Skeletal muscle tissue (tissue), 3 donors: ENCODE measurements at regions not wholly inside any gene's neighbourhood (a gene's known extent, or its start where the extent isn't known, plus 50 kb on each side); places are given as distances from the start of the nearest gene placed in this dataset.
A peak's percentile ranks its signal among the peaks of the same experiment; 100 is the strongest.

Experiments used
- H3K27ac ChIP-seq: one replicate; pipeline ENCODE4 v1.7.0; 2013; ENCODE audit warnings: mild to moderate bottlenecking, low read depth, low read length, inconsistent platforms
- H3K27me3 ChIP-seq, 3 donors: one replicate each; pipeline ENCODE4 v1.7.0; 2013; ENCODE audit warnings: low read length in 3 of 3; ENCODE audit not compliant: control insufficient read depth in 3 of 3, insufficient read depth in 3 of 3
- H3K36me3 ChIP-seq, 3 donors: one replicate each; pipeline ENCODE4 v1.7.0; 2013; ENCODE audit warnings: low read length in 3 of 3; ENCODE audit not compliant: control insufficient read depth in 3 of 3, insufficient read depth in 3 of 3
- H3K4me1 ChIP-seq, 3 donors: one replicate each; pipeline ENCODE4 v1.7.0; 2013; ENCODE audit warnings: low read length in 3 of 3, mild to moderate bottlenecking in 3 of 3; ENCODE audit not compliant: control insufficient read depth in 3 of 3, insufficient read depth in 3 of 3
- H3K4me3 ChIP-seq, 3 donors: one replicate each; pipeline ENCODE4 v1.7.0; 2013; ENCODE audit warnings: low read length in 3 of 3
- H3K9ac ChIP-seq, 3 donors: one replicate each; pipeline ENCODE4 v1.7.0; 2013; ENCODE audit warnings: low read length in 3 of 3, mild to moderate bottlenecking in 3 of 3, moderate library complexity in 2 of 3, low read depth in 1 of 3
- H3K9me3 ChIP-seq, 3 donors: one replicate each; pipeline ENCODE4 v1.7.0; 2013; ENCODE audit warnings: low read length in 3 of 3; ENCODE audit not compliant: control insufficient read depth in 3 of 3
- donor health status: Osteomylitis.

- H3K27me3 ChIP-seq = no peaks in the 10 kb centered on the region
- no peak overlapping the region for H3K9ac ChIP-seq
- H3K4me1 ChIP-seq = peaks cover 14 to 18% (median 15%) of the 10 kb centered on the region in 3 donors
- H3K4me3 ChIP-seq = no peak overlapping the region
- no peak overlapping the region for H3K27ac ChIP-seq
- H3K36me3 ChIP-seq = no peaks in the 10 kb centered on the region
- H3K9me3 ChIP-seq = no peaks in the 10 kb centered on the region
Measured at GRCh38 chr2:45223531-45223930, 214.3 kb upstream of the SIX2 start.

GRCh38 chr2:45220227-45220626, 211.0 kb upstream of the SIX2 start:
- Histone ChIP-seq H3K9ac (peak overlapping the region in 1 of 3 donors; percentile 11), H3K27me3 (no peaks in the 10 kb centered on the region), H3K36me3 (no peaks in the 10 kb centered on the region), H3K9me3 (no peaks in the 10 kb centered on the region), H3K27ac (no peak overlapping the region), H3K4me3 (no peak overlapping the region), H3K4me1 (peaks cover 10 to 13% (median 11%) of the 10 kb centered on the region in 3 donors)

GRCh38 chr2:45218931-45219339, 209.7 kb upstream of the SIX2 start:
- Histone ChIP-seq H3K27ac (no peak overlapping the region), H3K9ac (no peak overlapping the region), H3K9me3 (no peaks in the 10 kb centered on the region), H3K36me3 (no peaks in the 10 kb centered on the region), H3K4me1 (peaks cover 10 to 13% (median 11%) of the 10 kb centered on the region in 3 donors), H3K27me3 (no peaks in the 10 kb centered on the region), H3K4me3 (no peak overlapping the region)

GRCh38 chr2:45218297-45218696, 209.0 kb upstream of the SIX2 start:
- Histone ChIP-seq H3K9ac (no peak overlapping the region), H3K27ac (no peak overlapping the region), H3K36me3 (no peaks in the 10 kb centered on the region), H3K4me3 (no peak overlapping the region), H3K4me1 (peaks cover 10 to 13% (median 11%) of the 10 kb centered on the region in 3 donors), H3K27me3 (no peaks in the 10 kb centered on the region), H3K9me3 (no peaks in the 10 kb centered on the region)

- Histone ChIP-seq H3K9ac (no peak overlapping the region), H3K36me3 (no peaks in the 10 kb centered on the region), H3K9me3 (no peaks in the 10 kb centered on the region), H3K4me1 (peaks cover 10 to 13% (median 11%) of the 10 kb centered on the region in 3 donors), H3K4me3 (no peak overlapping the region), H3K27ac (no peak overlapping the region), H3K27me3 (no peaks in the 10 kb centered on the region)
Measured at GRCh38 chr2:45216118-45216517, 206.9 kb upstream of the SIX2 start.

- H3K9ac ChIP-seq = no peak overlapping the region
- no peaks in the 10 kb centered on the region for H3K27me3 ChIP-seq
- no peaks in the 10 kb centered on the region for H3K9me3 ChIP-seq
- H3K4me3 ChIP-seq = no peak overlapping the region
- no peaks in the 10 kb centered on the region for H3K36me3 ChIP-seq
- peaks cover 0 to 1% (median under 1%) of the 10 kb centered on the region in 3 donors for H3K4me1 ChIP-seq
- no peak overlapping the region for H3K27ac ChIP-seq
Measured at GRCh38 chr2:45214550-45214949, 205.3 kb upstream of the SIX2 start.

- no peak overlapping the region for H3K27ac ChIP-seq
Measured at GRCh38 chr2:45212953-45213635, 203.8 kb upstream of the SIX2 start.

GRCh38 chr2:45211636-45212035, 202.4 kb upstream of the SIX2 start:
- no peaks in the 10 kb centered on the region for H3K9me3 ChIP-seq
- no peak overlapping the region for H3K27ac ChIP-seq
- H3K36me3 ChIP-seq = no peaks in the 10 kb centered on the region
- H3K9ac ChIP-seq = no peak overlapping the region
- no peaks in the 10 kb centered on the region for H3K4me1 ChIP-seq
- H3K4me3 ChIP-seq = no peak overlapping the region
- H3K27me3 ChIP-seq = no peaks in the 10 kb centered on the region

More at GRCh38 chr2:45212953-45213635, 203.8 kb upstream of the SIX2 start:
- Histone ChIP-seq H3K9me3 (no peaks in the 10 kb centered on the region), H3K36me3 (no peaks in the 10 kb centered on the region), H3K27me3 (no peaks in the 10 kb centered on the region), H3K4me3 (no peak overlapping the region), H3K4me1 (no peaks in the 10 kb centered on the region), H3K9ac (no peak overlapping the region)

- no peak overlapping the region for H3K9ac ChIP-seq
- no peaks in the 10 kb centered on the region for H3K4me1 ChIP-seq
- no peaks in the 10 kb centered on the region for H3K36me3 ChIP-seq
- H3K4me3 ChIP-seq = no peak overlapping the region
- no peaks in the 10 kb centered on the region for H3K9me3 ChIP-seq
- no peaks in the 10 kb centered on the region for H3K27me3 ChIP-seq
- no peak overlapping the region for H3K27ac ChIP-seq
Measured at GRCh38 chr2:45210462-45211195, 201.4 kb upstream of the SIX2 start.

- Histone ChIP-seq H3K4me1 (no peaks in the 10 kb centered on the region), H3K27ac (no peak overlapping the region), H3K9me3 (no peaks in the 10 kb centered on the region), H3K36me3 (no peaks in the 10 kb centered on the region), H3K9ac (no peak overlapping the region), H3K4me3 (no peak overlapping the region), H3K27me3 (no peaks in the 10 kb centered on the region)
Measured at GRCh38 chr2:45209875-45210274, 200.6 kb upstream of the SIX2 start.
